ENCODE measurements at regions not wholly inside any gene's neighbourhood (a gene's known extent, or its start where the extent isn't known, plus 50 kb on each side); places are given as distances from the start of the nearest gene placed in this dataset.
"Not testable (repeated sequence)": the region's sequence is repeated elsewhere in the genome, so short reads cannot be mapped to it uniquely, and the experiment has no call there.

DNA sequence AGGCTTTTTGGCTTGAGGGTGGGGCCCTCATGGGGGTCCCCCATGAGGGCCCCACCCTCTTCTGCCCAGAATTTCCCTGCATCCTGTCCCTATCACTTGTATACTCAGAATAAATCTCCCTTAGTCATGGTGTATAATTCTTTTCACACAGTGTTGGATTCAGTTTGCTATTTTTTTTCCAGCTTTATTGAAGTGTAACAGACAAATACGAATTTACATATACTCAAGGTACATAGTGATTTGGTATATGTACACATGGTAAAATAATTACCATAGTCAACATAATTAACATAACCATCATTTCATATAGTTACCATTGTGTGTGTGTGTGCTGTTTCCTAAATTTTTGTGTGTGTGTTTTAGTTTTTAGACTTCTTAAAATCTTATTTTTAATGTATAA is 289.4 kb downstream of the CNTNAP3B start:
- H3K36me3 ChIP-seq; intact Hi-C loops (cut with DNase I; ENCODE audit: low total_unique reads); H3K9me3 ChIP-seq; H3K4me1 ChIP-seq; H3K4me3 ChIP-seq; H3K27ac ChIP-seq; DNase-seq; H3K27me3 ChIP-seq: not testable (repeated sequence)
- WGBS, 5 donors = no CpG with 5 or more reads among the region's 1 CpG

DNA sequence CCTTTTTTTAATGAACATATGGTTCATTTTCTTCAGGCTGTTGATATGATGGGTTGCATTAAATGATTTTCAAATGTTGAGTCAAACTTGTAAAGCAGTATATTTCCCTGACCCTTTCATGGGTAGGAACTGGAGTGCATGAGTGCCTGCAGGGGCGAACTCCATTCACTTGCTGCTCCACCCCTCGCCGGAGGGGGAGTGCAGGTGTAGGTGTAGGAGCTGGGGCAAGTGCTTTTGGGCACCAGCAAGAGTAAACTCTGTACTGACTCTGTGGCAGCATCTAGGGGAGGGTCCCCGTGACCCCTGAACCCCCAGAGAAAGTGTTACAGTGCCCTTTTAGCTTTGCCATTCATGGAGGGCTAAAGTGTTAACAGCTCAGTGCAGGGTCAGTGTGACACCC is 290.3 kb downstream of the CNTNAP3B start:
- H3K9me3 ChIP-seq; DNase-seq; H3K4me1 ChIP-seq; H3K27me3 ChIP-seq; H3K4me3 ChIP-seq; H3K27ac ChIP-seq; intact Hi-C loops (cut with DNase I; ENCODE audit: low total_unique reads); H3K36me3 ChIP-seq: not testable (repeated sequence)
- WGBS, 5 donors = no CpG with 5 or more reads among the region's 4 CpGs

DNA sequence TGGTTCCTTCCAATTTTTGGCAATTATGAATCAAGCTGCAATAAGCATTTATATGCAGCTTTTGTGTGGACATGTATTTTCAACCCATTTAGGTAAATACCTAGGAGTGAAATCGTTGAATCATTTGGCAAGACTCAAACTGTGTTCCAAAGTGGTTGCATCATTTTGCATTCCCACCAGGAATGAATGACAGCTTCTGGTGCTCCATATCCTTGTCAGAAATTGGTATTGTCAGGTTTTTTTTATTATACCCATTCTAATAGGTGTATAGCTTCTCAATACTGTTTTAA is 290.7 kb downstream of the CNTNAP3B start:
- no CpG with 5 or more reads among the region's 1 CpG for WGBS, 5 donors

DNA sequence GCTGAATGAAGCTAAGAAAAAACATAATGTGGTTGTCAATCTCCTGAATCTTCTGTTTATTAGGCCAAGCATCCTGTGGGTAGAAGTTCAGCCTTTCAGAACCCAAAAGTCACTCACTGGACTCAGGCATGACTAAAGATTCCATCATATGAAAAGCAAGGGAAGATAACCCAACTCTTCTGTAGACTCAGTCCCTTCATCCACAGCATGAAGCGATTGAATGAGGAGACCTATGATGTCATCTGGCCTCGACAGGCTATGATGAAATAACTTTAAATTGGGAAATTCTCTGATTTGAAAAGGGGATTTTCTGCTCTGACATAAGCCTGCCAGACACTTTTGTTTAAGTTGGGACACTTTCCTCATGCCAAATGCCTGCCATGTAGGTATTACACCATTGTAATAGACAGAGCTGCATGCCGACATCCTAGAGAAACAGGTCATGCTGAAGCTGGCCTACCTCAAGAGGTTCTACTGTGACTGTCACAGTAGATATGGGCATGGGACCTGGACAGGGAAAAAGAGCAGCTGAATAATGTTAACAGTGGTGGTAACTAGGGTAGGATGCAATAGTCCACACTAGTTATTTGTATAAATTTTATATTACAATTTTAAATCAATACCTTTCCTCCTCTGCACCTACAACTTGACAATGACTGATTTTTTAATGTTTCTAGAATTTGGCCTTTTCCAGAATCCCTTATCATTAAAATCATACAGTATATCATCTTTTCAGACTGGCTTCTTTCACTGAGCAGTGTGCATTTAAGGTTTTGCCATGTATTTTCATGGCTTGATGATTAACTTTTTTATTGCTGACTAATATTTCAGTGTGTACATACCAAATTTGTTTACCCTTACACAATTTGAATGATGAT is 291.3 kb downstream of the CNTNAP3B start:
- H3K36me3 ChIP-seq; DNase-seq; H3K4me3 ChIP-seq; H3K27me3 ChIP-seq; H3K4me1 ChIP-seq; H3K27ac ChIP-seq; intact Hi-C loops (cut with DNase I; ENCODE audit: low total_unique reads); H3K9me3 ChIP-seq: not testable (repeated sequence)
- no CpG with 5 or more reads among the region's 3 CpGs for WGBS, 5 donors

More for the DNA sequence above, 290.7 kb downstream of the CNTNAP3B start:
- H3K27me3 ChIP-seq; H3K4me1 ChIP-seq; DNase-seq; H3K9me3 ChIP-seq; H3K27ac ChIP-seq; intact Hi-C loops (cut with DNase I; ENCODE audit: low total_unique reads); H3K36me3 ChIP-seq; H3K4me3 ChIP-seq: not testable (repeated sequence)

DNA sequence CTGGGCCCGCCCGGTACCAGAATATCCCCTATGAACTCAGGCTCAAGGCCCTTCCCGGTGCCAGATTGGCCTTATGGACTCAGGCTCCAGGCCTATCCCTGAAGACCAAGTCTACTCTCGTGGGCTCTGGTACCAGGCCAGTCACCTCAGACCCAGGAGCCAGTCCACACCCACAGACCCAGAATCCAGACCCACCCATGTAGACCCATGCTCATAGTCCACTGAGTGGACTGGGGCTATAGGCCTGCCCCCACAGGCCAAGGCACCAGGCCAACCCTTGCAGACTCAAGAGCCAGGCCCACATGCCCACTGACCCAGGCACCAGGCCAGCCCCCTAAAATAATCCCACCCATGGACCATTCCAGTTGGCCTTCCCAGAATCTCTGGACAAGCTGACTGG is 296.1 kb downstream of the CNTNAP3B start:
- H3K27me3 ChIP-seq; H3K4me1 ChIP-seq; H3K4me3 ChIP-seq; H3K36me3 ChIP-seq; H3K27ac ChIP-seq; intact Hi-C loops (cut with DNase I; ENCODE audit: low total_unique reads); DNase-seq; H3K9me3 ChIP-seq: not testable (repeated sequence)
- no CpG with 5 or more reads among the region's 4 CpGs for WGBS, 5 donors

DNA sequence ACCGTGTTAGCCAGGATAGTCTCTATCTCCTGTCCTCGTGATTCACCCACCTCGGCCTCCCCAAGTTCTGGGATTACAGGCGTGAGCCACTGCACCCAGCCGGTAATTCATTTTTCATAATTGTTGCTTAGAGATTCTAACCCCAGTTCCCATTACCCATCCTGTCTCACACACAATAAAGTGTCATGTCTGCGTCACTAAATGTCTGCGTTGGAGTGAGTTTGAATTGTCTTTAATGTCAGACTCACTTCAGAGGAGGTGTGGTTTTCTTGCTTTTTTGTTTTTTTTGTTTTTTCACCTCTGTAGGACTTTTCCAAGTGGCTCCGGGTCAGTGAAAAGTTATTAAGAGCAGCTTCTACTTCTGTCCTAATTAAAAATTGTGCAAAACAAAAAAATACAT is 304.5 kb downstream of the CNTNAP3B start:
- H3K4me3 ChIP-seq; H3K4me1 ChIP-seq; DNase-seq; H3K9me3 ChIP-seq; H3K27ac ChIP-seq; H3K27me3 ChIP-seq; H3K36me3 ChIP-seq; intact Hi-C loops (cut with DNase I; ENCODE audit: low total_unique reads): not testable (repeated sequence)
- WGBS, 5 donors = no CpG with 5 or more reads among the region's 8 CpGs

DNA sequence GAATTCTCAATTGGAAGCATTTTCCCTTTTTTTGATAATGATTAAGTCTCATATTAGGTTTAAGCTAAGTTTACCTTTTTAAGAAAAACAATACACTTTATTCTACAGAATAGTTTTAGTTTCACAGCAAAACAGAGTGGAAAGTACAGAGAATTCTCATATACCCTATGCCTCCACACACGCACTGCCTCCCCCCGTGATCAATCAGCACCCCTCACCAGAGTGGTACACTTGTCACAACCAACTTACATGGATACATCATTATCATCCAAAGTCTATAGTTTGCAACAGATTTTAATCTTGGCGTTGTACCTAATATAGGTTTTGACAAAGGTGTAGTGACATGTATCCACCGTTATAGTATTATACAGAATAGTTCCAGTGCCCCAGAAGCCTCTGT is 326.5 kb downstream of the CNTNAP3B start:
- H3K27ac ChIP-seq; DNase-seq; H3K36me3 ChIP-seq; intact Hi-C loops (cut with DNase I; ENCODE audit: low total_unique reads); H3K4me1 ChIP-seq; H3K27me3 ChIP-seq; H3K9me3 ChIP-seq; H3K4me3 ChIP-seq: not testable (repeated sequence)
- 72 to 86% (median 78%) methylated on average over 4 of the region's 4 CpGs for WGBS, 5 donors

DNA sequence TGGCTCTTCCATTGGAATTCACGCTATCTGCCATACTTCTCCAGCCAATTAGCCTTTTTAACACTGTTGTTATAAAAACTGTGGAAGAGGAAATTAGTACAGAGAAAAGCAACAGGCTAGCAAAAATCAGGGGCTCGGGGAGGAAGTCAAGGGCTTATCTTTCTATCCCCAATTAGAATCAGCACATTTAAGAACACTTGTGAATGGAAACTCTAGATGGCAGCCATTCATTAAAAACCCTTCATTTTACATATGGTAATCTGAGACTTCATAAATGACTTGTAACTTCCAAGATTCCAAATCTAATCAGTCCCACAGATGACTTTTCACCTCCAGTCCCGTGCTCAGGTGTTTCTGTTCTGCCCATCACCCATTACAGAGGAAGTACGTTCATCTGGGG is 330.5 kb downstream of the CNTNAP3B start:
- WGBS, 5 donors = 44 to 59% (median 50%) methylated on average over 4 of the region's 4 CpGs
- H3K27ac ChIP-seq; intact Hi-C loops (cut with DNase I; ENCODE audit: low total_unique reads); H3K36me3 ChIP-seq; H3K9me3 ChIP-seq; H3K4me3 ChIP-seq; H3K4me1 ChIP-seq; H3K27me3 ChIP-seq: not testable (repeated sequence)
- peak in 1 of 2 donors; percentile 23 for DNase-seq

DNA sequence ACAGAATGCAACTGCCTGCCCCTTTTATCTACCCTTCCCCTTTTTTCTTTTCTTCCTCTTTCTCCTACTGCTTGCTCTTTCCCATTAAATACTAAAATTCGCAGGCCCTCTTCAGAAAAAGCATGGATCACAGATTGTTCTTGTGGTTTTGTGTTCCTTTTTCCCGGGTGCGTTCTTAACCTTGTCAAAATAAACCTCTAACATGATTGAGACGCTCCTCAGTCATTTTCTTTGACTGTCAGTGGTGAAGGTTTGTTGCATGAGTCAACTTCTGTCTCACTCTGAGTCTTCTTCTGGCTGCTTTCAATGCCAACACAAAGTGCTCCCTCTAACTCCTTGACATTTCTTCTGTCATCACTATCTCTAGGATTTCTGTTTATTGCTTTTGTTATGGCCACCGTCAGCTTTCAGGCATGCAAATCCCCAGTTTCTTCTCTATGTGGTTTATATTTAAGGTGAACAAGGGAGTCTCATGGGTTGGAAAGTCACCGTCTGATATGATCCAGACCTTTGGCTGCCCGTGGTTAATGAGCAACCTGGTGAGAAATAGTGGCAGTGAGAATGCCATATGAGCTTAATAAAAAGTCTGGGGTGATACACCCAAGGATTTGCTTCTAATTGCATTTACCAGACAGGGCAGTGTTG is 338.4 kb downstream of the CNTNAP3B start:
- WGBS, 5 donors = 24 to 37% (median 30%) methylated on average over 6 to 7 of the region's 7 CpGs
- H3K27ac ChIP-seq; H3K27me3 ChIP-seq; intact Hi-C loops (cut with DNase I; ENCODE audit: low total_unique reads); H3K4me1 ChIP-seq; H3K9me3 ChIP-seq; H3K36me3 ChIP-seq; H3K4me3 ChIP-seq: not testable (repeated sequence)
- DNase-seq = peak; percentile 42 to 76

DNA sequence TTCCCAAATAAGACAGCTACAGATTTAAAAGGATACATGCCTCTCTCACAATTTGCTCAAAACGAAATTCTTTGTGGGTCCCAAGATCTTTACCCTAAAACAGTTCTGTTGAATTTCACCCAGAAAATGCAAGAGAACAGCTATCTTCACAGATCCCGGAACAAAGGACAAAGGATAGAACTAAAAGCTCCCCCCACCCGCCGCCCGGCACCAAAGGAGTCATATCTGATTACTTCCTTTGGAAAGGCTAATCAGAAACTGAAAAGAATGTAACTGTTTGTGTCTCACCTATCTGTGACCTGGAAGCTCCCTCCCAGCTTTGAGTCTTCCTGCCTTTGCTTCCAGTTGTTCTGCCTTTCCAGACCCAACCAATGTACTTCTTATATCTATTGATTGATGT is 339.2 kb downstream of the CNTNAP3B start:
- H3K9me3 ChIP-seq; H3K4me1 ChIP-seq; H3K36me3 ChIP-seq; intact Hi-C loops (cut with DNase I; ENCODE audit: low total_unique reads); H3K27me3 ChIP-seq; H3K27ac ChIP-seq; DNase-seq; H3K4me3 ChIP-seq: not testable (repeated sequence)
- 17 to 42% (median 29%) methylated on average over 5 of the region's 5 CpGs for WGBS, 5 donors

DNA sequence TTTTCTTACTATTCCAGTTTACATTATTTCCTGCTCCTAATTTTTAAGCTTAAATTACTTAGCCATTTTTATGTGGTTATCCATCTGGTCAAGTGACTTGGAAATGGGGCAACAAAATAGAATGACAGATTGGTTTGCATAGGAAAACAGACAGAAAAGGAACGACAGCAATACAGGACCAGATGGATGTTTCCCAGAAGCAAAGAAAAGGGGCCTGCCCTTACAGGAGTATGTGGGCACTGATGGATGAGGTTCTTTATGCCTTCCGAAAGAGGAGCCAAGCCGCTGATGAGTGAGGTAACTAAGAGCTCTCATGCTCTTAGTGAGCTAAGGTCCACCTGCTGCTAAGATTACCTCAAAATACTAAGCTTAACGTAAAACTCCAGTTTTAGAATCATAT is 339.8 kb downstream of the CNTNAP3B start:
- H3K9me3 ChIP-seq; H3K4me1 ChIP-seq; H3K36me3 ChIP-seq; intact Hi-C loops (cut with DNase I; ENCODE audit: low total_unique reads); H3K4me3 ChIP-seq; H3K27me3 ChIP-seq; DNase-seq; H3K27ac ChIP-seq: not testable (repeated sequence)
- 60 to 83% (median 76%) methylated on average over 4 of the region's 4 CpGs for WGBS, 5 donors

DNA sequence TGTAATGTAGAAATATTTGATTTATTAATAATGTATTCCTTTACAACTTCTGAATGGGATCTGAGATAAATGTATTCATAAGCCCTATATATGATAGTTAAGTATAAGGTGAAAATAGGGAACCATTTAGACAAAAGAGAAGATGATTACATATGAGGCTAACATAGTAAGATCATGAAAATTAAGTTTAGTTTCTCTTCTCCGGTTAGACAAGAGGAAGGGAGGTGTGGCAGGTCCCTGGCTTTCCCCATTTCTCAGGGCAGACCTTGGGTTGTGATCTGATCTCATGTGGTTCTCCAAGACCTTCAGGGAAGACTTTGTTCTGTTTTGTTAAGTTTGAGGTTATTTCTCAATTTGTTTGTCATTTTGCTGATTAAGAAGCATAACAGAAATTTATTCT is 341.3 kb downstream of the CNTNAP3B start:
- H3K9me3 ChIP-seq; H3K27me3 ChIP-seq; H3K4me1 ChIP-seq; H3K36me3 ChIP-seq; DNase-seq; H3K27ac ChIP-seq; intact Hi-C loops (cut with DNase I; ENCODE audit: low total_unique reads); H3K4me3 ChIP-seq: not testable (repeated sequence)
- whole genome bisulfite sequencing, 5 donors = 40 to 61% (median 42%) methylated on average over 1 of the region's 1 CpG
